GM11168 (cell line): ENCODE measurements at regions not wholly inside any gene's neighbourhood (a gene's known extent, or its start where the extent isn't known, plus 50 kb on each side); places are given as distances from the start of the nearest gene placed in this dataset.

Experiments used
- in situ Hi-C: fragments of 300-500 bp; cut with MboI; formaldehyde crosslinking; loops from one replicate; pipeline ENCODE4 v1.12.0; 2022; ENCODE audit warnings: low sequenced_read_pairs; ENCODE audit not compliant: unreplicated experiment

DNA sequence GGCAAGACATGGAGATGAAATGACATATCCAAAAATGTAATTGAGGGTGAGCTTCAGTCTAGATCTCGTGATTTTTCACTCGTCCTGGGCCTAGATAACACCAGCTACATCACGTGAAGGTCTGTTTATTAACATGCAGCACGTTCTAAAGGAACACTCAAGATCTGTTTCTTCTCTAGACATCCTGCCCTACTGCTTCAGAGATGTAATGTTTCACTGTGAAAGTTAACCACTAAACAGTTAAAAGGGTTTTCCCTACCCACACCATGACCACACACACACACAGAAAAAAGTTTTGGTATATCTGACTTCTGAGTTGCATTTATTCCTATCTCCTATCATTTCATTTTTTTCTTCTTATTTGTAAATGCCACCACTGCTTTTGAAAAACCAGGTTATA lies 52.3 kb upstream of the SMIM31 start:
- in situ Hi-C loops = no loop called here
